Amygdala (tissue), 56 donors: ENCODE measurements at regions not wholly inside any gene's neighbourhood (a gene's known extent, or its start where the extent isn't known, plus 50 kb on each side); places are given as distances from the start of the nearest gene placed in this dataset.

Source experiments
- DNase-seq, 56 donors: peaks; one replicate each; lab custom pipeline; 2025; lab: John Stamatoyannopoulos, UW

GRCh38 chr9:117775591-117775990 is 71.4 kb downstream of the TLR4 start:
- peak in 9 of 56 donors; percentile 4 to 44 (median 8) for DNase-seq

- DNase-seq, result peak in 4 of 56 donors; percentile 3 to 42 (median 12)
These were observed 73.6 kb downstream of the TLR4 start for GRCh38 chr9:117777823-117778222.

GRCh38 chr9:117779760-117780159 is 75.6 kb downstream of the TLR4 start:
- DNase-seq, result no peak

GRCh38 chr9:117782931-117783788 is 79.0 kb downstream of the TLR4 start:
- peak in 54 of 56 donors; percentile 22 to 93 (median 73) for DNase-seq

- peak in 1 of 56 donors; percentile 17 for DNase-seq
These were observed 79.6 kb downstream of the TLR4 start for GRCh38 chr9:117783828-117784227.

GRCh38 chr9:117784996-117785395 is 80.8 kb downstream of the TLR4 start:
- DNase-seq, result no peak

GRCh38 chr9:117787746-117788145 is 83.5 kb downstream of the TLR4 start:
- DNase-seq, result no peak

GRCh38 chr9:117795271-117795670 is 91.1 kb downstream of the TLR4 start:
- DNase-seq, result no peak

GRCh38 chr9:117796681-117797080 is 92.5 kb downstream of the TLR4 start:
- no peak for DNase-seq

- DNase-seq, result no peak
These were observed 96.2 kb downstream of the TLR4 start for GRCh38 chr9:117800389-117800788.

GRCh38 chr9:117809751-117810150 is 105.5 kb downstream of the TLR4 start:
- DNase-seq, result no peak

GRCh38 chr9:117815315-117815714 is 111.1 kb downstream of the TLR4 start:
- DNase-seq, result no peak

GRCh38 chr9:117815948-117816347 is 111.7 kb downstream of the TLR4 start:
- DNase-seq, result no peak

GRCh38 chr9:117821954-117822353 is 117.8 kb downstream of the TLR4 start:
- no peak for DNase-seq

GRCh38 chr9:117823576-117823975 is 119.4 kb downstream of the TLR4 start:
- DNase-seq, result no peak

- peak in 3 of 56 donors; percentile 0 to 7 (median 0) for DNase-seq
These were observed 121.6 kb downstream of the TLR4 start for GRCh38 chr9:117825609-117826347.

GRCh38 chr9:117826837-117827236 is 122.6 kb downstream of the TLR4 start:
- DNase-seq, result no peak

- DNase-seq, result no peak
These were observed 123.3 kb downstream of the TLR4 start for GRCh38 chr9:117827456-117827855.

- DNase-seq, result no peak
These were observed 124.3 kb downstream of the TLR4 start for GRCh38 chr9:117828466-117828865.

- DNase-seq, result no peak
These were observed 131.6 kb downstream of the TLR4 start for GRCh38 chr9:117835798-117836197.

- DNase-seq, result no peak
These were observed 135.7 kb downstream of the TLR4 start for GRCh38 chr9:117839862-117840261.
